ENCODE measurements at regions not wholly inside any gene's neighbourhood (a gene's known extent, or its start where the extent isn't known, plus 50 kb on each side); places are given as distances from the start of the nearest gene placed in this dataset.
A peak's percentile ranks its signal among the peaks of the same experiment; 100 is the strongest.
"Not testable (repeated sequence)": the region's sequence is repeated elsewhere in the genome, so short reads cannot be mapped to it uniquely, and the experiment has no call there.

GRCh38 chr2:163944347-163944737 is 208.5 kb upstream of the FIGN start:
- H3K79me2 ChIP-seq (ENCODE audit: insufficient read depth), result no peaks in the 10 kb centered on the region
- no peaks in the 10 kb centered on the region for H3K9me2 ChIP-seq (ENCODE audit: insufficient read depth)
- no peak for TF ChIP-seq EZH2 (IDR thresholded peaks at IDR 0.05; ENCODE audit: insufficient read depth, poor library complexity, severe bottlenecking)
- TF ChIP-seq EZH2phosphoT487 (IDR thresholded peaks at IDR 0.05; ENCODE audit: insufficient read depth, low read depth), result no peak
- WGBS, 2 experiments (ENCODE audit: low coverage in 1 of 2, low lambda C conversion rate in 2 of 2, missing lambda C conversion rate in 2 of 2), result 74 to 75% methylated on average over 4 of the region's 4 CpGs
- no peak overlapping the region for H3K27ac ChIP-seq
- H4K20me1 ChIP-seq (ENCODE audit: insufficient read depth), result no peaks in the 10 kb centered on the region
- H2AFZ ChIP-seq, result no peak overlapping the region
- H3K4me2 ChIP-seq (ENCODE audit: unreplicated experiment), result no peak overlapping the region
- H3K27me3 ChIP-seq (replicated peaks; ENCODE audit: insufficient read depth), result no peaks in the 10 kb centered on the region
- in situ Hi-C loops (cut with MboI), result no loop called here
- no peaks in the 10 kb centered on the region for H3K4me1 ChIP-seq (ENCODE audit: insufficient read depth)
- H3K36me3 ChIP-seq (ENCODE audit: low read depth), result no peaks in the 10 kb centered on the region
- H3K4me3 ChIP-seq, result no peak overlapping the region
- no peak overlapping the region for H3K9ac ChIP-seq
- no peak for DNase-seq
- H3K9me3 ChIP-seq (ENCODE audit: low read depth), result no peaks in the 10 kb centered on the region
- H3F3A ChIP-seq (ENCODE audit: insufficient read depth), result no peaks in the 10 kb centered on the region

GRCh38 chr2:163943403-163944346 is 207.9 kb upstream of the FIGN start:
- Histone ChIP-seq H3K27me3 (replicated peaks; ENCODE audit: insufficient read depth) (no peaks in the 10 kb centered on the region), H3K9ac (no peak overlapping the region), H3K4me1 (ENCODE audit: insufficient read depth) (no peaks in the 10 kb centered on the region), H3K4me2 (ENCODE audit: unreplicated experiment) (no peak overlapping the region), H3K9me2 (ENCODE audit: insufficient read depth) (no peaks in the 10 kb centered on the region), H3K9me3 (ENCODE audit: low read depth) (no peaks in the 10 kb centered on the region), H3K4me3 (no peak overlapping the region), H2AFZ (no peak overlapping the region), H3K79me2 (ENCODE audit: insufficient read depth) (no peaks in the 10 kb centered on the region), H4K20me1 (ENCODE audit: insufficient read depth) (no peaks in the 10 kb centered on the region), H3K27ac (no peak overlapping the region), H3F3A (ENCODE audit: insufficient read depth) (no peaks in the 10 kb centered on the region), H3K36me3 (ENCODE audit: low read depth) (no peaks in the 10 kb centered on the region)
- 63 to 71% methylated on average over 9 of the region's 9 CpGs for WGBS, 2 experiments (ENCODE audit: low coverage in 1 of 2, low lambda C conversion rate in 2 of 2, missing lambda C conversion rate in 2 of 2)
- in situ Hi-C loops (cut with MboI), result no loop called here
- no peak for DNase-seq
- TF ChIP-seq EZH2 (IDR thresholded peaks at IDR 0.05; ENCODE audit: insufficient read depth, poor library complexity, severe bottlenecking) (no peak), EZH2phosphoT487 (IDR thresholded peaks at IDR 0.05; ENCODE audit: insufficient read depth, low read depth) (no peak)

- H3K36me3 ChIP-seq (ENCODE audit: low read depth), result no peaks in the 10 kb centered on the region
- H3K27me3 ChIP-seq (replicated peaks; ENCODE audit: insufficient read depth), result no peaks in the 10 kb centered on the region
- no peaks in the 10 kb centered on the region for H3K79me2 ChIP-seq (ENCODE audit: insufficient read depth)
- H3K4me1 ChIP-seq (ENCODE audit: insufficient read depth), result no peaks in the 10 kb centered on the region
- H4K20me1 ChIP-seq (ENCODE audit: insufficient read depth), result no peaks in the 10 kb centered on the region
- no peak overlapping the region for H3K4me3 ChIP-seq
- H3K9me3 ChIP-seq (ENCODE audit: low read depth), result no peaks in the 10 kb centered on the region
- no peak for TF ChIP-seq EZH2phosphoT487 (IDR thresholded peaks at IDR 0.05; ENCODE audit: insufficient read depth, low read depth)
- TF ChIP-seq EZH2 (IDR thresholded peaks at IDR 0.05; ENCODE audit: insufficient read depth, poor library complexity, severe bottlenecking), result no peak
- H2AFZ ChIP-seq, result no peak overlapping the region
- no peak overlapping the region for H3K9ac ChIP-seq
- DNase-seq, result peak; percentile 2
- H3K9me2 ChIP-seq (ENCODE audit: insufficient read depth), result no peaks in the 10 kb centered on the region
- H3K27ac ChIP-seq, result no peak overlapping the region
- in situ Hi-C loops (cut with MboI), result no loop called here
- no peak overlapping the region for H3K4me2 ChIP-seq (ENCODE audit: unreplicated experiment)
- no peaks in the 10 kb centered on the region for H3F3A ChIP-seq (ENCODE audit: insufficient read depth)
Observed at GRCh38 chr2:163934131-163934530, 198.3 kb upstream of the FIGN start.

DNA sequence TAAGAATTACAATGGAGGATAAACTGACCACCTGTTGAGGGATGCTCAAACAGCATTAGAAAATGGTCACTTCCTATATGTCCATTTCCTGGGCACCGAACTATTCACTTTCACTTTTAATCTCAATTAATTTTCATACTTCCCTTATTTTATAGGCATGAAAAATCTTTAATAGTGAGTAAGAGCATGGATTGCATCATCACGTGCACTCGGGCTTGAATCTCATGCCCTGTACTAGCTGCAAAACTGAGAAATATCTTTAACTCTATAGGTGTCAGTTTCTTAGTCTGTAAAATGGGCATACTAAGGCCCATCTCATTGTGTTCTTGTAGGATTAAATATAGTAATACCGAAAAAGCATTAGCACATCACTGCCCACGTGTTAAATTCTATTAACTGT is 183.9 kb upstream of the FIGN start:
- H2AFZ ChIP-seq, result no peak overlapping the region
- no peak overlapping the region for H3K9ac ChIP-seq
- H3K9me3 ChIP-seq (ENCODE audit: low read depth), result no peaks in the 10 kb centered on the region
- no peak overlapping the region for H3K4me2 ChIP-seq (ENCODE audit: unreplicated experiment)
- TF ChIP-seq EZH2phosphoT487 (IDR thresholded peaks at IDR 0.05; ENCODE audit: insufficient read depth, low read depth), result no peak
- no peak for TF ChIP-seq EZH2 (IDR thresholded peaks at IDR 0.05; ENCODE audit: insufficient read depth, poor library complexity, severe bottlenecking)
- peak; percentile 26 for DNase-seq
- no peak overlapping the region for H3K4me3 ChIP-seq
- WGBS, 2 experiments (ENCODE audit: low coverage in 1 of 2, low lambda C conversion rate in 2 of 2, missing lambda C conversion rate in 2 of 2), result 45 to 47% methylated on average over 5 of the region's 5 CpGs
- in situ Hi-C loops (cut with MboI), result no loop called here
- H3K79me2 ChIP-seq (ENCODE audit: insufficient read depth), result no peaks in the 10 kb centered on the region
- H3K4me1 ChIP-seq (ENCODE audit: insufficient read depth), result no peaks in the 10 kb centered on the region
- H3K9me2 ChIP-seq (ENCODE audit: insufficient read depth), result no peaks in the 10 kb centered on the region; the same call in 1 of the 2 replicates
- no peak overlapping the region for H3K27ac ChIP-seq
- H3K27me3 ChIP-seq (replicated peaks; ENCODE audit: insufficient read depth), result no peaks in the 10 kb centered on the region
- no peaks in the 10 kb centered on the region for H3K36me3 ChIP-seq (ENCODE audit: low read depth)
- H3F3A ChIP-seq (ENCODE audit: insufficient read depth), result no peaks in the 10 kb centered on the region
- H4K20me1 ChIP-seq (ENCODE audit: insufficient read depth), result no peaks in the 10 kb centered on the region

DNA sequence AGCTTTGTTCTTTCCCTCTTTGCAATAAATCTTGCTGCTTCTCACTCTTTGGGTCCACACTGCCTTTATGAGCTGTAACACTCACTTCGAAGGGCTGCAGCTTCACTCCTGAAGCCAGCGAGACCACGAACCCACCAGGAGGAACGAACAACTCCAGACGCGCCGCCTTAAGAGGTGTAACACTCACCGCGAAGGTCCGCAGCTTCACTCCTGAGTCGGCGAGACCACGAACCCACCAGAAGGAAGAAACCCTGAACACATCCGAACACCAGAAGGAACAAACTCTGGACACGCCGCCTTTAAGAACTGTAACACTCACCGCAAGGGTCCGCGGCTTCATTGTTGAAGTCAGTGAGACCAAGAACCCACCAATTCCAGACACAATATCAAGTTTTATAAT is 178.7 kb upstream of the FIGN start:
- H3K9me3 ChIP-seq (ENCODE audit: low read depth); H3K4me1 ChIP-seq (ENCODE audit: insufficient read depth); H3K9ac ChIP-seq; H3K27me3 ChIP-seq (replicated peaks; ENCODE audit: insufficient read depth); H2AFZ ChIP-seq; DNase-seq; H3F3A ChIP-seq (ENCODE audit: insufficient read depth); H3K9me2 ChIP-seq (ENCODE audit: insufficient read depth); in situ Hi-C loops (cut with MboI); H3K4me2 ChIP-seq (ENCODE audit: unreplicated experiment); H3K27ac ChIP-seq; H3K36me3 ChIP-seq (ENCODE audit: low read depth); H3K79me2 ChIP-seq (ENCODE audit: insufficient read depth); H3K4me3 ChIP-seq; H4K20me1 ChIP-seq (ENCODE audit: insufficient read depth): not testable (repeated sequence)
- WGBS, 2 experiments (ENCODE audit: low coverage in 1 of 2, low lambda C conversion rate in 2 of 2, missing lambda C conversion rate in 2 of 2), result 88 to 91% methylated on average over 19 of the region's 19 CpGs

- H3K4me1 ChIP-seq (ENCODE audit: insufficient read depth); H3K36me3 ChIP-seq (ENCODE audit: low read depth); H3K4me2 ChIP-seq (ENCODE audit: unreplicated experiment); H3F3A ChIP-seq (ENCODE audit: insufficient read depth); H3K27me3 ChIP-seq (replicated peaks; ENCODE audit: insufficient read depth); H2AFZ ChIP-seq; DNase-seq; H3K9me3 ChIP-seq (ENCODE audit: low read depth); H3K9ac ChIP-seq; H3K9me2 ChIP-seq (ENCODE audit: insufficient read depth); H3K27ac ChIP-seq; H4K20me1 ChIP-seq (ENCODE audit: insufficient read depth); H3K79me2 ChIP-seq (ENCODE audit: insufficient read depth); H3K4me3 ChIP-seq; in situ Hi-C loops (cut with MboI): not testable (repeated sequence)
- 87 to 92% methylated on average over 12 to 32 of the region's 32 CpGs for WGBS, 2 experiments (ENCODE audit: low coverage in 1 of 2, low lambda C conversion rate in 2 of 2, missing lambda C conversion rate in 2 of 2)
Observed at GRCh38 chr2:163913532-163913944, 177.7 kb upstream of the FIGN start.
